Glutamatergic neuron (in vitro differentiated cells): ENCODE measurements at regions not wholly inside any gene's neighbourhood (a gene's known extent, or its start where the extent isn't known, plus 50 kb on each side); places are given as distances from the start of the nearest gene placed in this dataset.

Experiments used
- DNase-seq: peaks from one replicate; pipeline ENCODE4 v3.0.0; 2022
- H3K27ac Mint-ChIP-seq: one replicate; pipeline ENCODE4 v1.8.0; 2020; ENCODE audit warnings: mild to moderate bottlenecking, mixed read lengths, inconsistent platforms; ENCODE audit not compliant: unreplicated experiment
- H3K27me3 Mint-ChIP-seq: one replicate; pipeline ENCODE4 v1.8.0; 2020; ENCODE audit warnings: mild to moderate bottlenecking, moderate library complexity, mixed read lengths, inconsistent platforms; ENCODE audit not compliant: unreplicated experiment
- H3K36me3 Mint-ChIP-seq: one replicate; pipeline ENCODE4 v1.8.0; 2020; ENCODE audit warnings: mild to moderate bottlenecking, mixed read lengths, inconsistent platforms; ENCODE audit not compliant: unreplicated experiment
- H3K4me1 Mint-ChIP-seq: one replicate; pipeline ENCODE4 v1.8.0; 2020; ENCODE audit warnings: mild to moderate bottlenecking, low read depth, mixed read lengths, inconsistent platforms; ENCODE audit not compliant: unreplicated experiment
- H3K4me3 Mint-ChIP-seq: one replicate; pipeline ENCODE4 v1.8.0; 2020; ENCODE audit warnings: mild to moderate bottlenecking, mixed read lengths, inconsistent platforms; ENCODE audit not compliant: unreplicated experiment
- H3K9me3 Mint-ChIP-seq: one replicate; pipeline ENCODE4 v1.8.0; 2020; ENCODE audit warnings: mild to moderate bottlenecking, moderate library complexity, mixed read lengths, inconsistent platforms; ENCODE audit not compliant: unreplicated experiment
- TF ChIP-seq, protein P1 (sequence below): fragments of 200-600 bp; sonication (generic); IDR thresholded peaks from one replicate; pipeline ENCODE4 v1.5.0; 2021; ENCODE audit not compliant: partially characterized antibody, unreplicated experiment

- H3K4me3 Mint-ChIP-seq = no peak overlapping the region
- H3K36me3 Mint-ChIP-seq = no peaks in the 10 kb centered on the region
- H3K27me3 Mint-ChIP-seq = no peaks in the 10 kb centered on the region
- no peaks in the 10 kb centered on the region for H3K4me1 Mint-ChIP-seq
- DNase-seq = no peak
- TF ChIP-seq, protein P1, sequence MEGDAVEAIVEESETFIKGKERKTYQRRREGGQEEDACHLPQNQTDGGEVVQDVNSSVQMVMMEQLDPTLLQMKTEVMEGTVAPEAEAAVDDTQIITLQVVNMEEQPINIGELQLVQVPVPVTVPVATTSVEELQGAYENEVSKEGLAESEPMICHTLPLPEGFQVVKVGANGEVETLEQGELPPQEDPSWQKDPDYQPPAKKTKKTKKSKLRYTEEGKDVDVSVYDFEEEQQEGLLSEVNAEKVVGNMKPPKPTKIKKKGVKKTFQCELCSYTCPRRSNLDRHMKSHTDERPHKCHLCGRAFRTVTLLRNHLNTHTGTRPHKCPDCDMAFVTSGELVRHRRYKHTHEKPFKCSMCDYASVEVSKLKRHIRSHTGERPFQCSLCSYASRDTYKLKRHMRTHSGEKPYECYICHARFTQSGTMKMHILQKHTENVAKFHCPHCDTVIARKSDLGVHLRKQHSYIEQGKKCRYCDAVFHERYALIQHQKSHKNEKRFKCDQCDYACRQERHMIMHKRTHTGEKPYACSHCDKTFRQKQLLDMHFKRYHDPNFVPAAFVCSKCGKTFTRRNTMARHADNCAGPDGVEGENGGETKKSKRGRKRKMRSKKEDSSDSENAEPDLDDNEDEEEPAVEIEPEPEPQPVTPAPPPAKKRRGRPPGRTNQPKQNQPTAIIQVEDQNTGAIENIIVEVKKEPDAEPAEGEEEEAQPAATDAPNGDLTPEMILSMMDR = no peak
- H3K9me3 Mint-ChIP-seq = no peaks in the 10 kb centered on the region
- H3K27ac Mint-ChIP-seq = no peak overlapping the region
These were observed 375.9 kb downstream of the RNF144B start for GRCh38 chr6:18763086-18763485.

GRCh38 chr6:18784794-18785193 lies 397.6 kb downstream of the RNF144B start:
- no peaks in the 10 kb centered on the region for H3K9me3 Mint-ChIP-seq
- H3K4me3 Mint-ChIP-seq = no peak overlapping the region
- DNase-seq = no peak
- H3K27ac Mint-ChIP-seq = no peak overlapping the region
- TF ChIP-seq, protein P1 = no peak
- H3K4me1 Mint-ChIP-seq = no peaks in the 10 kb centered on the region
- no peaks in the 10 kb centered on the region for H3K27me3 Mint-ChIP-seq
- peaks cover 8% of the 10 kb centered on the region for H3K36me3 Mint-ChIP-seq

- no peak overlapping the region for H3K27ac Mint-ChIP-seq
- H3K36me3 Mint-ChIP-seq = peaks cover 8% of the 10 kb centered on the region
- no peaks in the 10 kb centered on the region for H3K4me1 Mint-ChIP-seq
- H3K9me3 Mint-ChIP-seq = no peaks in the 10 kb centered on the region
- H3K27me3 Mint-ChIP-seq = no peaks in the 10 kb centered on the region
- TF ChIP-seq, protein P1 = no peak
- H3K4me3 Mint-ChIP-seq = no peak overlapping the region
- DNase-seq = no peak
These were observed 398.8 kb downstream of the RNF144B start for GRCh38 chr6:18785810-18786490.

DNA sequence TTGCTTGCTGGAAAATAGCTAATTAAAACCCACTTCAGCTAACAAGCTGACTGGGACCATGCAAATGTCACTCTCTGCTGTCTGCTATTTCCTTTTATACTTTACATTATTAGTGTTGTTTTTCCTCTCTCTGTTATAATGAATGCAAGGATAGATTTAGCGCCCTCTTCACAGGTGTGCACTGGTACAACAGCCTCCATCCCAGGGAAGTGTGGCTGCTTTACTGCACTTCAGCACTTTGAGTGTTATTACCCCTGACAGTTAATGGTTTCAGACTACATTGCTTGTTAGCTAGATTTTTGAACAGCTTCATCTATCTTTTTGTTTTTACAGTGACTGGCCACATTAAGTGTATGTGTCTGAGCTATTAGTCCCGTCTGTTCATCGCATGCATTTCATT lies 405.7 kb downstream of the RNF144B start:
- Mint-ChIP-seq H3K9me3 (no peaks in the 10 kb centered on the region), H3K27ac (no peak overlapping the region), H3K27me3 (peaks cover 4% of the 10 kb centered on the region), H3K36me3 (no peaks in the 10 kb centered on the region), H3K4me1 (no peaks in the 10 kb centered on the region), H3K4me3 (no peak overlapping the region)
- DNase-seq = no peak
- TF ChIP-seq, protein P1 = no peak

DNA sequence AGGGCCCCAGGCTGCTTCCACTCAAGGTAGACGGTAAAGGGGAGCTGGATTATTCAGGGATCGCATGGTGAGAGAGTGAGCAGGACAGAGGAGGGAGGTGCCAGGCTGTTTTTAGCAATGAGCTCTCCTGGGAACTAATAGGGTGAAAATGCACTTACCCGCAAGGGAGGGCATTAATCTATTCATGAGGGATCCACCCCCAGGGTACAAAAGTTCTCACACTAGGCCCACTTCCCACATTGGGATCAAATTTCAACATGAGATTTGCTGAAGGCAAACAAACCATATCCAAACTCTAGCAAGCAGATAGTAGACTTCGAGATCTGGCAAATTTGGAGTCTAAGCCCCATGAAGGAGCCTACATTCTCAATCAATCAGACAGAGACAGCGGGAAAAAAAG lies 408.6 kb downstream of the RNF144B start:
- Mint-ChIP-seq H3K4me1 (no peaks in the 10 kb centered on the region), H3K36me3 (no peaks in the 10 kb centered on the region), H3K4me3 (no peak overlapping the region), H3K27me3 (peaks cover 4% of the 10 kb centered on the region), H3K27ac (no peak overlapping the region), H3K9me3 (no peaks in the 10 kb centered on the region)
- TF ChIP-seq, protein P1 = no peak
- no peak for DNase-seq
